GM21515 (cell line): ENCODE measurements at regions not wholly inside any gene's neighbourhood (a gene's known extent, or its start where the extent isn't known, plus 50 kb on each side); places are given as distances from the start of the nearest gene placed in this dataset.
"Not testable (repeated sequence)": the region's sequence is repeated elsewhere in the genome, so short reads cannot be mapped to it uniquely, and the experiment has no call there.

Experiments used
- ATAC-seq: cut with Tn5 transposase; IDR thresholded peaks from one replicate; pipeline ENCODE4 v1.9.1; 2021; ENCODE audit not compliant: unreplicated experiment

DNA sequence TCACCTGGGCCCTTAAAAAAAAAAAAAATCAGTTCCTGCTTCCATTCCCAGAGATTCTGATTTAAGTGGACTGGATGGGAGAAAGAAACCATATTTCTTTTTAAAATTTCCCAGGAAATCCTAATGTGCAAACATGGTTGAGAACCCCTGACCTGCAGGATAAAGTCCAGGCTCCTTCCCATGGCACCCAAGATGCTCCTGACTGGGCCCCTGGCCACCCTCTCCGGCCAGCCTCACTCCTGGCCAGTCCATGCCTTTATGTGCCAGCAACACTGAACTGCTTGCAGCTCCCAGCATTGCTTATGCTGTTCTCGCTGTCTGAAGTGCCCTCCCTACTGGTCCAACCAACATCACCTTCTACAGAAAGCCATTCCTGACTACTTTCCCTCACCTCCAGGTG is 93.9 kb downstream of the TEX35 start:
- no peak for ATAC-seq

DNA sequence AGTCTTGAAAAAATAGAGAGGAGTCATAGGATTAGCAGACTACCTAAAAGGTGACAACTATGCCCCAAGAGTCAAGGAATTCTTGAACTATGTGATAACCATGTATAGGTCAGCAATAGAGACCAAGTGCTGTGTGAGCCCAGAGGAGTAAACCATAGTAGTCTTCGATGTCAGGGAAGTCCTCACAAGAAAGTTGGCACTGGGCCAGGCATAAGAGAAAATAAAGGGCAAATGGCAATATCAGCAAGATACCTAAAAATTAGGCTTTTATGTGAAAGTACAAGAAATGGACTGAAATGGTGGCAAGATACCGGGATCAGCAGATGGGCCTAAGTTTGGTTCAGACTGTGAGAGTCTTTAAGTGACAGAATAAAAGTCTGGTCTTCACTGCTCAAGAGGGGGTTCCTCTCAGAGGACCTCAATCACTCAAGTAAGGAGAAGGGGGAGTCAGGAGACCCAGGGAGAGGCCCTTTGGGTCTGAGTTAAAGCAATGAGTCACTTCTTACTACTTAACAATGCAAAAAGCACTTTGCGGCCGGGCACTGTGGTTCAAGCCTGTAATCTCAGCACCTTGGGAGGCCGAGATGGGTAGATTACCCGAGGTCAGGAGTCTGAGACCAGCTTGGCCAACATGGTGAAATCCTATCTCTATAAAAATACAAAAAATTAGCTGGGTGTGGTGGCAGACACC is 95.0 kb downstream of the TEX35 start:
- peak; percentile 51 for ATAC-seq

DNA sequence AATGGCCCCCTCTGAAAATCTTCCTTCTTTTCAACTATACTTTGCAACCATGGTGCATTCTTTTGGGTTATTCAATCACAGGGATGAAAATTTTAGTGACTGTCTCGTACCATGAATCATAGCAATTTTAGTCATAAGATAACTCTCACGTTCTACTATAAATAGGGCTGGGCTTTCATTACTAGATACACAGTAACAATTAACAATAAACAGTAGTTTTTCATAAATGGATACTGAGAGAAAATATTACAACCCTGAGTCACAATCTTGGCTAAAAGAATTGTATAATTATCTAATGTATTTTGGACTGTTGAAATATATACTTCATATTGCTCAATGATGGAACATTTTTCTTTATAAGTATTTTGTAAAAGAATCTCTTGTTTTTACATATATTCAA is 96.1 kb downstream of the TEX35 start:
- ATAC-seq: no peak

DNA sequence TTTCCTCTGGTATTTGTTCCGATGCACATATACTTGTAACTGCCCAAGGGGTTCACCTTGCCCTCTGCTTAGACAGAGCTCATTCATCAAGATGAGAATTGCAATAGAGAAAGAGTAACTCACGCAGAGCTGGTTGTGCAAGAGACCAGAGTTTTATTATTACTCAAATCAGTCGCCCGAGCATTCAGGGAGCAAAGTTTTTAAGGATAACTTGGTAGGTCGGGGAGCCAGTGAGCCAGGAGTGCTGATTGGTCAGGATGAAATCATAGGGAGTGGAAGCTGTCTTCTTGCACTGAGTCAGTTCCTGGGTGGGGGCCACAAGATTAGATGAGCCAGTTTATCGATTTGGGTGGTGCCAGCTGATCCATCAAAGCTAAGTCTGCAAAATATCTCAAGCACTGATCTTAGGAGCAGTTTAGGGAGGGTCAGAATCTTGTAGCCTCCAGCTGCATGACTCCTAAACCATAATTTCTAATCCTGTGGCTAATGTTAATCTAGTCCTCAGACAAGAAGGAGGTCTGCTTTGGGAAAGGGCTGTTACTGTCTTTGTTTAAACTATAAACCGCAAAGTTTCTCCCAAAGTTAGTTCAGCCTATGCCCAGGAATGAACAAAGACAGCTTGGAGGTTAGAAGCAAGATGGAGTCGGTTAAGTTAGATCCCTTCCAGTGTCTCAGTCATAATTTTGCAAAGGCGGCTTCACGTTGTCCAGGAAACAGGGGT is 97.9 kb downstream of the TEX35 start:
- not testable (repeated sequence) for ATAC-seq

DNA sequence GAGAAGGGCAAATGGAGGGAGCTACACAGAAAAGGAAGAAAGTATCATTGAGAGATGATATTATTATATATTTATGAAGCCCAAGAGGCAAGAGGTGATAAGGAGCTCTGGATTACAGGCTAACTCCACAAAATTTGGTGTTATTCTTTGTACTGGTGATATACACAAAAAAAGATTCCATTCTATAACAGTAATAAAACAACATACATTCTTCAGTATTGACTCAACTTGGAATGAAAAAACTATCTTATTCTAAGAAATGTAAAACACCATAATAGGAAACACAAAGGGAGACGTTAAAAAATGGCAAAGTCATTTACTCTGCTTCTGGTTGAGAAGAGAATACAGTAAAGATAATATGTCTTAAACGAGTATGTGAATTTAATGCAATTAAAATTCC is 99.4 kb downstream of the TEX35 start:
- ATAC-seq: no peak

DNA sequence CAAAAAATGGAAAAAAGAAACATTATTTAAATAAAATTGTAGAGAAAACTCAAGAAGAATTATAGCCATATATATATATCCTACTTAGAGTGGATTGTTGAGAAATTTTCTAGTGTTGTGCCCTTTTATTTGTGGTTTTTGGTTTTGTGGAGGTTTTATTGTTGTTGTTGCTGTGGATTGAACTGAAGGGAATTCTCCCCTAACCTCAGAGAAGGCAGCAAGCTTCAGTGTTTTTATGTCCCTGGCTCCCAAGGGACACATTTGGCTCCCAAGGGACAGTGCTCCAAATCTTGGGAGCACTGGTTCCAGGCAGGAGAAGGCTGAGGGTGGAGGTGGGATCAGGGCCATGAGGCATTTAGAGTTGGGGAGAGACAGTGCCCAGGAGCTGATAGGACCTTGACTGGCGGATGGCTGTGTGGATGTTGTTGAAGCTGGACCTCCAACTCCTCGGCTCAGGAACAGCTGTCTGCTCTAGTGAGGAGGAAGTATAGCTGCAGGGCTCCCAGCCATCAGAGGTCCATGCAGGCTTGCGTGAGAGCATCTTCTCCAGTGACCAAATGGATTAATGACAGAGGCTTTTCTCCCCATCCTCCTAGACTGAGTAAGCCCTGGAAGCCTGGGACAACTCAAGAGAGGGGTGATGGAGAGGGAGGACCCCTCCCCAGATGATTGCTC is 100.5 kb downstream of the TEX35 start:
- ATAC-seq: no peak

DNA sequence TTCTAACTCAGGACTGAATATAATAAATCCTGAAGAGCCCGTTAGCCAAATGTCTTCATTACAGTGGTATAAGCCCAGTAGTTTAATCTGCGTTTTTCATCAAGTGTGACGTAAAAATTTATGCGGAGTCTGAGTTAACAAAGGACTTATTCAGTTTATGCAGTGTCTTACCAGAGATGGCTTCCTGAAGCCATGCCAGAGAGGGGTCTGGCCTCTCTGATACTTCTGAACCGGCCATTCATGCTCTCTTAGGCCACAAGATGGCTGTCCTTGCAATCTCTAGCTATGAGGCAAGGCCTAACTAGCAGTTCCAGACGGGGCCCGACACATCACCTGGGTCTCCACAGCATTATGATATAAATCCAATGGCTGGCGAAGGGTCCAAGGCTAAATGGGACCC is 101.4 kb downstream of the TEX35 start:
- ATAC-seq: no peak

DNA sequence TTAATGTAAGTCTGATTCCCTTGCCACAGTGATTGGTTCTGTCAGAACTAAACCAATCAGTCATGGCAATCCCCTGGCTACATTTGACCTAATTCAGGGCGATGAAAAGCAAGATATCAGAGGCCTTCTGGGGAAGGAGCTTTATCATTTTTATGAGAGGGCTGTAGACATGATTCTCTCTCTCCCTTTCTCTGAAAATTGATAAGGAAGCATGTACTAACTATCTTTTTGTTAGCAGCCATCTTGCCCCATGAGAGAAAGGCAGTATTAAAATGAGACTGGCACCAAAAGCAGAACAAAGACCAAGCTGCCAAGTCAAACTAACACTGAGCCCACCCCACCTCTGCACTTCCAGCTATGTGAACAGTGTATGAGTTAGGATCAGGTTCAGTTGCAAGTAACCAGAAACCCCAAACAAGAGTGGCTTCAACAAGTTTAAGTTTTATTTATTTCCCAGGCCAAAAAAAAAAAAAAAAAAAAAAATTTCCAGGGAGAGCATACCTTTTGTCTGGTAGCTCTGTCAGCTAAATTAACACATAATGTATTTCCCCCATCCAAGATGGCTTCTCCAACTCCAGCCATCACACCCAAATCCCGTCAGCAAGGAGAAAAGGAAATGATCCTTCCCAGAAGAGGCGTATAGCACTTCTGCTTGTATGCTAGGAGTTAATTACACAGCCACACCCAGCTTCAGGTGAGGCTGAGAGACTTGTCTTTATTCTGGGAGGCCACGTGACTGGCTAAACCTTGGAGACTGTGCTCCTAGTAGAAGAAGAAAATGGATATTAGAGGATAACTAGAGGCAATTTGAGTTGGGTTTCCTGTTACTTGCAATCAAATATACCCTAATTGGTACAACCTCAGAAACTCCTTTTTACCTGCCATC is 105.8 kb upstream of the RALGPS2 start:
- ATAC-seq: no peak

DNA sequence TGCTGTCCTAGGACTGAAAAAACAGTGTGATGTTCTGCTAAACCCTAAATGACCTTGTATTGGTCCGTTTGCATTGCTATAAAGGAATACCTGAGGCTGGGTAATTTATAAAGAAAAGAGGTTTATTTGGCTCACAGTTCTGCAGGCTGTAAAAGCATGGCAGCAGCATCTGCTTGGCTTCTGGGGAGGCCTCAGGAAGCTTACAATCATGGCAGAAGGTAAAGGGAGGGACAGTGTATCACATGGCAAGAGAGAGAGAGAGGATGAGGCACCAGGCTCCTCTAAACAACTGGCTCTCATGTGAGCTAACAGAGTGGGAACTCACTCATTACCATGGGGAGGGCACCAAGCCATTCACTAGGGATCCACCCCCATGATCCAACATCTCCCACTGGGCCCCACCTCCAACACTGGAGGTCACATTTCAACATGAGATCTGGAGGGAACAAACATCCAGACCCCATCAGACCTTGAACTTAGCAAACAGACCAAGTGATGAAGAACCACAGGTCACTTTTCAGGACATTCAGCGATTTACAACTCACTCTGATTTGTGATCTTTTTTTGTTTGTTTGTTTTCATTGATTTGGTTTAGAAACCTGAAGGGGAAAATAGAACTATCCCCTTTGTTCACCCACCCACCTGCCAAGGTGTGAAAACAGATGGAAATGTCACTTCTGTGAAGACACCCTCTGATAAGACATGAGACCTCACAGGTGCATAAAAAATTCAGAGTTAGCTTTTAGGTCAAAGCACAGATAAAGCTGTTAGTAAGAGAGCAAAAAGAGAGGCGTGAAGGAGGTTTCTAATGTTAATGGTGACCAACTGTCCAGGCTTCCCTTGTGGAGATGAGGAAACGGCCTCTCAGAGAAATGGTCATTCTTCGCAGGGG is 104.2 kb upstream of the RALGPS2 start:
- ATAC-seq: no peak

DNA sequence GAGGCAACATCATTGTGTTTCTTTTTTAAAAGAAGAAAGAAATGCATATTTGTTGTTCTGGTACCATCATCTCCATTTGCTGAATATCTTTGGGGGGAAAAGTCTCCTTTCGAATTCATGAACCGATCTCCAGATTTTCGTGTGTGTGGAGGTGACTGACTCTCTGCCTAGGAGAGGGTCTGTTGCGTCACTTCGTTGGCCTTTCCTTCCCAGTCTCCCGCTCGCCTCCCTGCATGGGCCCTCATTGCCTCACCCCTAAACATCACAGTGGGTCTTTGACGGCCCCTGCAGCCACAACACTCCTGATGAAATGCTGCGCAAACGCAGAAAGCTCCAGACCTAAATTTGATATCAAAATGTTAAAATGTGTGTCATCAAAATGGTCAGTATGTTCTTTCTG is 103.2 kb upstream of the RALGPS2 start:
- no peak for ATAC-seq

DNA sequence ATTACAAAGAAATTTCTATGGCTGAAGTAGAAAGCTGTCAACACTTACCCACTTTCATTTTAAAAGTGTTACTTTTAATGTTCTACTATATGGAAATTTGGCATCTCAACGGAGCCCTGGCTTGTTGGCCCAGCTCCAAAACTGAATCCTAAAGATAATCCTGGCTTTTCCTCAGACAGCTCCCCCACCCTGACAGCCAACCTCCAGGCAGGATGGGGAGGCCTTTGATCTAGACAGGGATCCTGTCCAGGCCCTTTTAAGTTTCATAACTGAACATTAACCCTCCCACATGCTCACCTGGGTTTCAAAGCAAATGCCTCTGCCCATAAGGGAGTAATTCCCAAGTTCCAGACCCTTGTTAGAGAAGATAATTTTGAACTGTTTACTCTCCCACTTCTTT is 99.3 kb upstream of the RALGPS2 start:
- no peak for ATAC-seq

DNA sequence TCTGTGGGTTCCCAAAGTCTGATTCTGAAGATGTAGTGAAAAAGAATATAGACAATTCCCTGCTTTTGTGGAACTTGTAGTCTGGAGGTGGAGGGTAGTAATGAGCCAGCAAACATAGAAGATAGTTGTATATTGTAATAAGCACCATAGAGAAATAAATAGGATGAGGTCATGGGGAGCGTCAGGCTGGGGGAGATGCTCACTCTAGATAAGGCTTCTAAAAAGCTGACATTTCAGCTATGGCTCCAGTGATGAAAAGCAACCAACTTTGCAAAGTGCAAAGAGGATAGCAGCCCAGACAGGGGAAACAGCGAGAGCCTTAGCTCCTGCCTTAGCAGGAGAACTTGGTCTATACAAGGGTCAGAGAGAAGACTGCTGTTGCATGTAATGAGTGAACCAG is 98.0 kb upstream of the RALGPS2 start:
- no peak for ATAC-seq

DNA sequence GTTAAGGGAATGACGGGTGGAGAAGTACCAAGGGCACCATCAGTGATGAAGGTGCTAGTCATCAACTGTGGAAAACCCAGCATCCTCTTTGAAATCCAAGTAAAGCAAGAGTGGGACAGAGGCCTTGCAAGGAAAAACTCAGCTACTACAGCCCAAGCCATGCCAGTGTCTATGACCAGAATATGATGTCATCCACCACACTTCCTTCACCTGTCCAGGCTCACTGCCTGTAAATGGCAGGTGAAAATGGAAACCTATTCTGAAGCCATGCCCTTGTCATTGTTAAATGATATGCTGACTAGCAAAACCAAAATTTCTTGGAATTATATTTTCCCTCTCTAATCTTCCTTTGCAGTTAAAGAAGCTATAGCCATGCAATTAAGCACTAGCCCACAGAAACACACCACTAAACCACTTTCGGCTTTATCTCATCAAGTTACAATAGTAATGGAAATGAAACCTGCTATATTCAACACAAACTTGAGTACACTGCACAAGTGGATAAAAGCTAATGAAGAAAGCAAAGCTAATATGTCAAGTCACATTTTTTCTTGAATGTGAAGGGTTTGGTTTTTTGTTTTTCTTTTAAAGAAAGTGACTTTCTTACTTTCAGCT is 96.3 kb upstream of the RALGPS2 start:
- no peak for ATAC-seq

DNA sequence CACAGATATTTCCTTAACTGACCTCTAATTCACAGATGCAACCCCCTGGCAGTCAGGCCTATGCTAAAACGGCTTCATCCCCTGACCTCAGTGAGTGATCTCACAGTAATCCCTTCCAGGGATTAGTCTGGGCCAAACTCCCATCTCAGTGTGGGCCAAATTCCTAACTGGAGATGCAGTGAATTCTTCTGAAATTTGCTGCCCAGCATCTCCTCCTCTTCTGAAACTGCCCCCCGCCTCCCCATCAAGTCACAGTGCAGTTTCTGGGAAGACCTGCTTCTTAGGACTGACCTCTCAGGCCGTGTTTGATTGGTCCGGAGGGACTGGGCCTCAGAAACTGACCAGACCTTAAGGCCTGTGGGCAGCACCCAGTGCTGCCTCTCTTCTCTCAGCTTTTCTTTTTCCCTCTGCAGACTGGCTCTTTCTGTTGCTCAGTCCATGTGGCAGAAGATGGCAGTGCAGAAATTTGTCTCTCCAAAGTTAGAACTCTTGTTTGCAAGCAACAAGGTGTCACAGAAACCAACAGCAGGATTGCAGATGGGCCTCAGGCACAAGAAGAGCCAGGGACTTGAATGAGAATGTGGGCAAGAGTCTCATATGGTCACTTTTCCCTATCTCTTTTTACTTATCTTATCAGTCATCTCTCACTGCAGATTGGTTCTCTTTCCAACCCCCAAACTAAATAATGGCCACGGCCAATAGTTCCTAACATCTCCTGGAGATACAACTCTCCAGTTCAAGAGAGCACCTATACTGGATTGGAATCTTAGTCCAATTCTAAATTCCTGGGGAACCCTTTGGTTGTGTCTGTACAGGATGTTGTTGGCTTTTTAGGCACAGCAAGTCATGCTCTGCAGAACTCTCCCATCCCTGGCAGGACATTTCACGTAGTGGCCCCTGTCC is 95.5 kb upstream of the RALGPS2 start:
- ATAC-seq: no peak

DNA sequence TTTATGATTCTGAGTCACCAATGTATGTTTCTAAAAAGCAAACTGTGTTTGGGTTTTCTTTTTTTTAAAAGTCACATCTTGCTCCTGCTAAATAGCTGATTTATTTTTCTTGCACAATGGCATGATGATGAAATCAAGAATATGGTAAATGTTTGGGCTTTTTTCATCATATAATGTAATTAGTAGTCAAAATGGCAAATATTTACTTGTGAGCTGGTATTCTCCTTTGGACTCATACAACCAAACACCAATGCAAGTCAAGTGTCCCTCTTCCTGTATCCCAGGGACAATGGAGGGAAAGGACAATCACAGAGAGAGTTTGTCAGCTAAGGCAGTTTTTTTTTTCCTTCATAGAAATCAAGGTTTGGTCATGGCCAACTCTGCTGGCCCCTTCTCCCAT is 94.6 kb upstream of the RALGPS2 start:
- no peak for ATAC-seq

DNA sequence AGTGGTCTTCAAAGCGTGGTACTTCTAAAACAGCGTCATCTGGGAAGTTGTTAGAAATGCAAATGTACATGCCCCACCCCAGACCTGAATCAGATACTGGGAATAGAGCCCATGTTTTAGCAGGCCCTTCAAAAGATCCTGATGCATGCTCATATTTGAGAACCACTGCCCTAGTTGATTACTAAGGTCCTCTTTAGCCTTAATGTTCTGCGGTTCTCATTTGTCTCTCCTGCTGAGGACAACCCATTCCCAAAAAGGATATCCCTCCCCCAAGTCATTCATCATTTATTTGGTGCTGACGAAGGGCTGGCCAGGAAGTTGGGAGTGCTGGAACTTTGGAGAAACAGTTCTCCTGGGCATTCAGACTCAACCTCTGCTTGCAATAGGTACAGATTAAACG is 92.4 kb upstream of the RALGPS2 start:
- ATAC-seq: no peak

DNA sequence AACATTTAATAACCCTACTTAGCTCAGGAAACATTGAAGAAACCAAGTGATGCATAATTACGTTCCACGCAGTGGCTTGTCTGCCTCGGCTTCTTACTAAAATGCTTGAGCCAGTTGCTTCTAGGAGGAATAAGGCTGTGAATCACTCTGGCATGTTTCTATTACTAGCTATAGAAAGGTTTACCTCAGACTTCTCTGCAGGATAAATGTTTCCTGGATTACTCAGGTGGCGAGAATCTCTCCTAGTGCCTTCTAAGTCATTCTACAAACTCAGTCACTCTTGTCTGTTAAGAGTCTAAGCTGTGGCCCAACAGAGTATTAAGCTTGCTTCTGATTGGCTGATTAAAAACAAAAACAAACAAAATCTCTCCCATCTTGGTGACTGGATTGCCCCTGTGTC is 92.0 kb upstream of the RALGPS2 start:
- ATAC-seq: no peak

DNA sequence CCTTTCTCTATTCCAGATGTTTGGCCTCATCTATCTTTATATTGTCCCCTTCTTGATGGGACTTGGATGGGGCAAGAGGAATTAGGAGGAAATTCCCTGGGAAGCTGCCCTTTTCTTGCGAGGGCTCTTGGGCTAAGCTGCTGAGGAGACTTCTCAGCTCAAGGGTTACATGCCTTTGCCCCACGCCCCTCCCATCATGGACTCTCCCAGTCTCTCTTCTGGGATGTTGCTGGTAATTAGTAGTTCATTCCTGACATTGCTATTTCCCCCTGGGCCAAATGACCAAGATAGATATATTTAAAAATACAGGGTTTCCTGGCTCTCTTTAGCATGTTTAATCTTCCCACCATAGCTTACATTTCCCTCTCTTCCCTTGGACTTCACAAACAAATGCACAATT is 90.6 kb upstream of the RALGPS2 start:
- ATAC-seq: no peak

DNA sequence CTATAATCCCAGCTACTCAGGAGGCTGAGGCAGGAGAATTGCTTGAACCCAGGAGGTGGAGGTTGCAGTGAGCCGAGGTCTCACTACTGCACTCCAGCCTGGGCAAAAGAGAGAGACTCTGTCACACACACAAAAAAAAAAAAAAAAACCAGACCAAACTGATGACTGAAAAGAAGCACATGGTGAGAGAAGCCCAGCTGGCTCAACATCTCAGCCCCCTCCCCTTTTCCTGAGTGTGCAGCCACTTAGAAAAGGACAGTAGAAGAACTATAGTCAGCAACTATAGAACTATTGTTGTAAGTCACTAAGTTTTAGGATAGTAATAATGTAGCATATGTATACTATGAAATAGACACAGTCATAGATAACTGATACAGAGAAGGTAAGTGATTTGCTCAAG is 87.2 kb upstream of the RALGPS2 start:
- ATAC-seq: no peak
